ENCODE measurements at regions not wholly inside any gene's neighbourhood (a gene's known extent, or its start where the extent isn't known, plus 50 kb on each side); places are given as distances from the start of the nearest gene placed in this dataset.

DNA sequence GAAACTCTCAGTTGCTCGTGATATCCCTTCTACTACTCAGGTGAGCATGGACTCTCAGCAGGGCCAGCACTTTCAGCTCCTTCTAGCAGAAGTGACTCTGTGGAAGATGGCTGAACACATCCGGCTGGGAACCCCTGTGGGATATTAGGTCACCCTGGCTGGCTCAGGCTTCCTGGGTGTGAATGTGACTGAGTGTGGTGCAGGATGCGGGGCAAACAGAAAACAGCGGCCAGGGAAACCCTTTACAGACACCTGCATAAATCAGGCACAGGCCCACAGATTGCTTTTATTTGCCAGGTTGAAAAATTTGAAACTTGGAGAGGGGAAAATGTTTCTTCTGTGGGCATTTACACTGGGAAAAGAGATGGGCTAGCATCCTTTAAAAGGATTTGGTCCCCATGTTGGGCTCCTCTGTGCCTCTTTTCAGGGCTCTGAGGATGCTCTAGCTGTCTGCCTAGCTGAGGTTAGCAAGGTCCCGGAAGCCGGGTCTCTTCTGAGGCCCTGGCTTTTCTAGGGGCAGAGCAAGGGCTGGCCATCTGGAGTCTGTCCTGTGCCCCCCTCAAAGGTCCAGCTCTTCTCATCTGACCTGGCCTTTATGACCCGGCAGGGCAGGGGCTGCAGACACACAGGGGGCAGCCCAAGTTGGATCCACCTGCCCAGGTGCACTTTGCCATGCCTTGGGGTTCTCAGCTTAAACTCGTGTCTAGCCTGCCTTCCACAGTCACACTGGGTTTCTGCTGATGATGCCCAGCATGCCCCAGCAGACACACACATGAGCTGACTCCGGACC lies 243.0 kb downstream of the SIPA1L2 start:
- TF ChIP-seq, protein P1, sequence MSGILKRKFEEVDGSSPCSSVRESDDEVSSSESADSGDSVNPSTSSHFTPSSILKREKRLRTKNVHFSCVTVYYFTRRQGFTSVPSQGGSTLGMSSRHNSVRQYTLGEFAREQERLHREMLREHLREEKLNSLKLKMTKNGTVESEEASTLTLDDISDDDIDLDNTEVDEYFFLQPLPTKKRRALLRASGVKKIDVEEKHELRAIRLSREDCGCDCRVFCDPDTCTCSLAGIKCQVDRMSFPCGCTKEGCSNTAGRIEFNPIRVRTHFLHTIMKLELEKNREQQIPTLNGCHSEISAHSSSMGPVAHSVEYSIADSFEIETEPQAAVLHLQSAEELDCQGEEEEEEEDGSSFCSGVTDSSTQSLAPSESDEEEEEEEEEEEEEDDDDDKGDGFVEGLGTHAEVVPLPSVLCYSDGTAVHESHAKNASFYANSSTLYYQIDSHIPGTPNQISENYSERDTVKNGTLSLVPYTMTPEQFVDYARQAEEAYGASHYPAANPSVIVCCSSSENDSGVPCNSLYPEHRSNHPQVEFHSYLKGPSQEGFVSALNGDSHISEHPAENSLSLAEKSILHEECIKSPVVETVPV (CRISPR knock-in tag; IDR thresholded peaks at IDR 0.05) = no peak
- TF ChIP-seq ZNF70 (CRISPR knock-in tag; IDR thresholded peaks at IDR 0.05) (no peak), TOX (CRISPR knock-in tag; IDR thresholded peaks at IDR 0.05; ENCODE audit: borderline replicate concordance) (no peak), RARB (CRISPR knock-in tag; IDR thresholded peaks at IDR 0.05) (no peak), ZNF565 (CRISPR knock-in tag; conservative IDR thresholded peaks at IDR 0.05; ENCODE audit: low read depth) (no peak), GLIS3 (CRISPR knock-in tag; IDR thresholded peaks at IDR 0.05) (no peak), OSR1 (CRISPR knock-in tag; IDR thresholded peaks at IDR 0.05) (no peak), ESRRG (CRISPR knock-in tag; IDR thresholded peaks at IDR 0.05) (no peak), ARNTL (CRISPR knock-in tag; IDR thresholded peaks at IDR 0.05; ENCODE audit: borderline replicate concordance, low read depth) (no peak), ZFP3 (CRISPR knock-in tag; IDR thresholded peaks at IDR 0.05) (no peak), ZFP30 (CRISPR knock-in tag; IDR thresholded peaks at IDR 0.05) (no peak)
- TF ChIP-seq, protein P2, sequence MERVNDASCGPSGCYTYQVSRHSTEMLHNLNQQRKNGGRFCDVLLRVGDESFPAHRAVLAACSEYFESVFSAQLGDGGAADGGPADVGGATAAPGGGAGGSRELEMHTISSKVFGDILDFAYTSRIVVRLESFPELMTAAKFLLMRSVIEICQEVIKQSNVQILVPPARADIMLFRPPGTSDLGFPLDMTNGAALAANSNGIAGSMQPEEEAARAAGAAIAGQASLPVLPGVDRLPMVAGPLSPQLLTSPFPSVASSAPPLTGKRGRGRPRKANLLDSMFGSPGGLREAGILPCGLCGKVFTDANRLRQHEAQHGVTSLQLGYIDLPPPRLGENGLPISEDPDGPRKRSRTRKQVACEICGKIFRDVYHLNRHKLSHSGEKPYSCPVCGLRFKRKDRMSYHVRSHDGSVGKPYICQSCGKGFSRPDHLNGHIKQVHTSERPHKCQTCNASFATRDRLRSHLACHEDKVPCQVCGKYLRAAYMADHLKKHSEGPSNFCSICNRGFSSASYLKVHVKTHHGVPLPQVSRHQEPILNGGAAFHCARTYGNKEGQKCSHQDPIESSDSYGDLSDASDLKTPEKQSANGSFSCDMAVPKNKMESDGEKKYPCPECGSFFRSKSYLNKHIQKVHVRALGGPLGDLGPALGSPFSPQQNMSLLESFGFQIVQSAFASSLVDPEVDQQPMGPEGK (CRISPR knock-in tag; IDR thresholded peaks at IDR 0.05; ENCODE audit: borderline replicate concordance) = no peak
- TF ChIP-seq, protein P3, sequence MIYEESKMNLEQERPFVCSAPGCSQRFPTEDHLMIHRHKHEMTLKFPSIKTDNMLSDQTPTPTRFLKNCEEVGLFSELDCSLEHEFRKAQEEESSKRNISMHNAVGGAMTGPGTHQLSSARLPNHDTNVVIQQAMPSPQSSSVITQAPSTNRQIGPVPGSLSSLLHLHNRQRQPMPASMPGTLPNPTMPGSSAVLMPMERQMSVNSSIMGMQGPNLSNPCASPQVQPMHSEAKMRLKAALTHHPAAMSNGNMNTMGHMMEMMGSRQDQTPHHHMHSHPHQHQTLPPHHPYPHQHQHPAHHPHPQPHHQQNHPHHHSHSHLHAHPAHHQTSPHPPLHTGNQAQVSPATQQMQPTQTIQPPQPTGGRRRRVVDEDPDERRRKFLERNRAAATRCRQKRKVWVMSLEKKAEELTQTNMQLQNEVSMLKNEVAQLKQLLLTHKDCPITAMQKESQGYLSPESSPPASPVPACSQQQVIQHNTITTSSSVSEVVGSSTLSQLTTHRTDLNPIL (CRISPR knock-in tag; IDR thresholded peaks at IDR 0.05; ENCODE audit: low read depth) = no peak
- TF ChIP-seq, protein P4, sequence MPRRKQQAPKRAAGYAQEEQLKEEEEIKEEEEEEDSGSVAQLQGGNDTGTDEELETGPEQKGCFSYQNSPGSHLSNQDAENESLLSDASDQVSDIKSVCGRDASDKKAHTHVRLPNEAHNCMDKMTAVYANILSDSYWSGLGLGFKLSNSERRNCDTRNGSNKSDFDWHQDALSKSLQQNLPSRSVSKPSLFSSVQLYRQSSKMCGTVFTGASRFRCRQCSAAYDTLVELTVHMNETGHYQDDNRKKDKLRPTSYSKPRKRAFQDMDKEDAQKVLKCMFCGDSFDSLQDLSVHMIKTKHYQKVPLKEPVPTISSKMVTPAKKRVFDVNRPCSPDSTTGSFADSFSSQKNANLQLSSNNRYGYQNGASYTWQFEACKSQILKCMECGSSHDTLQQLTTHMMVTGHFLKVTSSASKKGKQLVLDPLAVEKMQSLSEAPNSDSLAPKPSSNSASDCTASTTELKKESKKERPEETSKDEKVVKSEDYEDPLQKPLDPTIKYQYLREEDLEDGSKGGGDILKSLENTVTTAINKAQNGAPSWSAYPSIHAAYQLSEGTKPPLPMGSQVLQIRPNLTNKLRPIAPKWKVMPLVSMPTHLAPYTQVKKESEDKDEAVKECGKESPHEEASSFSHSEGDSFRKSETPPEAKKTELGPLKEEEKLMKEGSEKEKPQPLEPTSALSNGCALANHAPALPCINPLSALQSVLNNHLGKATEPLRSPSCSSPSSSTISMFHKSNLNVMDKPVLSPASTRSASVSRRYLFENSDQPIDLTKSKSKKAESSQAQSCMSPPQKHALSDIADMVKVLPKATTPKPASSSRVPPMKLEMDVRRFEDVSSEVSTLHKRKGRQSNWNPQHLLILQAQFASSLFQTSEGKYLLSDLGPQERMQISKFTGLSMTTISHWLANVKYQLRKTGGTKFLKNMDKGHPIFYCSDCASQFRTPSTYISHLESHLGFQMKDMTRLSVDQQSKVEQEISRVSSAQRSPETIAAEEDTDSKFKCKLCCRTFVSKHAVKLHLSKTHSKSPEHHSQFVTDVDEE (CRISPR knock-in tag; IDR thresholded peaks at IDR 0.05) = no peak
